ENCODE measurements at regions not wholly inside any gene's neighbourhood (a gene's known extent, or its start where the extent isn't known, plus 50 kb on each side); places are given as distances from the start of the nearest gene placed in this dataset.

GRCh38 chr2:173614265-173614930 is 259.7 kb downstream of the CDCA7 start:
- no peak overlapping the region for H3K27ac ChIP-seq (ENCODE audit: low read depth, low read length)
- Mint-ChIP-seq H3K4me3 (no peak overlapping the region), H3K27me3 (ENCODE audit: insufficient read depth) (no peaks in the 10 kb centered on the region), H3K9me3 (no peaks in the 10 kb centered on the region), H3K36me3 (ENCODE audit: low read depth) (no peaks in the 10 kb centered on the region), H3K27ac (no peak overlapping the region), H3K4me1 (no peaks in the 10 kb centered on the region)
- DNase-seq, result no peak
- H3K4me3 ChIP-seq (ENCODE audit: low read length), result no peak overlapping the region
- 90 to 93% methylated on average over 4 to 5 of the region's 5 CpGs for WGBS, 2 experiments (ENCODE audit: insufficient coverage in 1 of 2, insufficient read length in 1 of 2)
- H3K4me1 ChIP-seq (ENCODE audit: control insufficient read depth, insufficient read depth, low read length), result no peaks in the 10 kb centered on the region
- TF ChIP-seq, protein P1, sequence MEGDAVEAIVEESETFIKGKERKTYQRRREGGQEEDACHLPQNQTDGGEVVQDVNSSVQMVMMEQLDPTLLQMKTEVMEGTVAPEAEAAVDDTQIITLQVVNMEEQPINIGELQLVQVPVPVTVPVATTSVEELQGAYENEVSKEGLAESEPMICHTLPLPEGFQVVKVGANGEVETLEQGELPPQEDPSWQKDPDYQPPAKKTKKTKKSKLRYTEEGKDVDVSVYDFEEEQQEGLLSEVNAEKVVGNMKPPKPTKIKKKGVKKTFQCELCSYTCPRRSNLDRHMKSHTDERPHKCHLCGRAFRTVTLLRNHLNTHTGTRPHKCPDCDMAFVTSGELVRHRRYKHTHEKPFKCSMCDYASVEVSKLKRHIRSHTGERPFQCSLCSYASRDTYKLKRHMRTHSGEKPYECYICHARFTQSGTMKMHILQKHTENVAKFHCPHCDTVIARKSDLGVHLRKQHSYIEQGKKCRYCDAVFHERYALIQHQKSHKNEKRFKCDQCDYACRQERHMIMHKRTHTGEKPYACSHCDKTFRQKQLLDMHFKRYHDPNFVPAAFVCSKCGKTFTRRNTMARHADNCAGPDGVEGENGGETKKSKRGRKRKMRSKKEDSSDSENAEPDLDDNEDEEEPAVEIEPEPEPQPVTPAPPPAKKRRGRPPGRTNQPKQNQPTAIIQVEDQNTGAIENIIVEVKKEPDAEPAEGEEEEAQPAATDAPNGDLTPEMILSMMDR (conservative IDR thresholded peaks at IDR 0.05), result no peak
- H3K27me3 ChIP-seq (ENCODE audit: control insufficient read depth, insufficient read depth, low read length, poor library complexity, severe bottlenecking), result no peaks in the 10 kb centered on the region
- H3K36me3 ChIP-seq (ENCODE audit: control insufficient read depth, insufficient read depth, low read length), result no peaks in the 10 kb centered on the region
- no peaks in the 10 kb centered on the region for H3K9me3 ChIP-seq (ENCODE audit: control insufficient read depth, low read length)
- no peak overlapping the region for H3K9ac ChIP-seq (ENCODE audit: extremely low read depth, low read length, poor library complexity, severe bottlenecking)

DNA sequence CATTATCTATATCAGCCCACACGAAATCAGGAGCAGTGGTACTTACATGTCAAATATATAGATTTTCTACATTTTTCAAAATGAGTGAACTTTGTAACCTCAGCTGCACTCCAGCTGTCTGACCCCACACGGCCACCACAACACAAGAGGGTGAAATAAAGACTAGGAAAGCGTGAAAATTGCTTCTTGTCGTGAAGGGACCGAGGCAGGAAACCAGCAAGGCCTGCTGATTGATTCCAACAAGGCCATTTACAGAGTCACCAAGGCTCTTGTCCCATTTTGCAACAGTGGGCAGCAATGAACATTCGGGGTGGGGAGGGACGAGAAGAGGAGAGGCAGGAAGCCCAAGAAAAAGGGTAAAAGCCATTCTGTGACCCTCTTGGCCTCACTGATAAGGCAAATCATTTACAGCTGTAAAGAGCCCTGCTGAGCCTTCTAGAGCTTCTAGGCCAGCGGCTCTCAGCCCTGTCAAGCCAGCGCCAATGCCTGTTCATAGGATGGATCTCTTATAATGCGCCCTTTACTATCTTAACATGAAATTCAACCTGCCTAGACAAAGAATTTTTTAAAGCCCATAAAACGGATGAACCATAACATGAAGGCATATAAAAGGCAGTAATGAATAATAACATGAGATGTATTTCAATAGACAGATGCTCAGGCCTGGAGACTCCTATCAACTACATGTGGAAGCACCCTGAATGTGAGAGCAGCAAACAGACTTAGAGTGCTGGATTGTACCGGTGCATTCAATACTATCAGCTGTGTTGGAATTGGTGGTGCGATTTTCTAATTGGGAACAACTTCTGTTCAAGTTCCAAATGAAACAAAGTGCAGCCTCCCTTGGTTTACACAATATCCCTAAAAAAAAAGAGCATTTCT is 269.0 kb downstream of the CDCA7 start:
- Mint-ChIP-seq H3K27me3 (ENCODE audit: insufficient read depth) (no peaks in the 10 kb centered on the region), H3K27ac (no peak overlapping the region), H3K4me1 (peaks cover 10% of the 10 kb centered on the region), H3K36me3 (ENCODE audit: low read depth) (no peaks in the 10 kb centered on the region), H3K9me3 (no peaks in the 10 kb centered on the region), H3K4me3 (no peak overlapping the region)
- Histone ChIP-seq H3K27me3 (ENCODE audit: control insufficient read depth, insufficient read depth, low read length, poor library complexity, severe bottlenecking) (no peaks in the 10 kb centered on the region), H3K9me3 (ENCODE audit: control insufficient read depth, low read length) (no peaks in the 10 kb centered on the region), H3K9ac (ENCODE audit: extremely low read depth, low read length, poor library complexity, severe bottlenecking) (no peak overlapping the region), H3K4me1 (ENCODE audit: control insufficient read depth, insufficient read depth, low read length) (no peaks in the 10 kb centered on the region), H3K36me3 (ENCODE audit: control insufficient read depth, insufficient read depth, low read length) (no peaks in the 10 kb centered on the region), H3K27ac (ENCODE audit: low read depth, low read length) (peak overlapping the region; percentile 13), H3K4me3 (ENCODE audit: low read length) (no peak overlapping the region)
- TF ChIP-seq, protein P1 (conservative IDR thresholded peaks at IDR 0.05), result no peak
- WGBS, 2 experiments (ENCODE audit: insufficient coverage in 1 of 2, insufficient read length in 1 of 2), result 61 to 69% methylated on average over 5 to 13 of the region's 13 CpGs
- DNase-seq, result peak; percentile 44

- Mint-ChIP-seq H3K4me3 (no peak overlapping the region), H3K27me3 (ENCODE audit: insufficient read depth) (no peaks in the 10 kb centered on the region), H3K9me3 (no peaks in the 10 kb centered on the region), H3K27ac (no peak overlapping the region), H3K4me1 (peaks cover 10% of the 10 kb centered on the region), H3K36me3 (ENCODE audit: low read depth) (no peaks in the 10 kb centered on the region)
- Histone ChIP-seq H3K27me3 (ENCODE audit: control insufficient read depth, insufficient read depth, low read length, poor library complexity, severe bottlenecking) (no peaks in the 10 kb centered on the region), H3K9me3 (ENCODE audit: control insufficient read depth, low read length) (no peaks in the 10 kb centered on the region), H3K4me1 (ENCODE audit: control insufficient read depth, insufficient read depth, low read length) (no peaks in the 10 kb centered on the region), H3K4me3 (ENCODE audit: low read length) (no peak overlapping the region), H3K9ac (ENCODE audit: extremely low read depth, low read length, poor library complexity, severe bottlenecking) (no peak overlapping the region), H3K36me3 (ENCODE audit: control insufficient read depth, insufficient read depth, low read length) (no peaks in the 10 kb centered on the region), H3K27ac (ENCODE audit: low read depth, low read length) (no peak overlapping the region)
- no peak for DNase-seq
- TF ChIP-seq, protein P1 (conservative IDR thresholded peaks at IDR 0.05), result no peak
- WGBS, 2 experiments (ENCODE audit: insufficient coverage in 1 of 2, insufficient read length in 1 of 2), result 92 to 94% methylated on average over 7 to 11 of the region's 11 CpGs
Measured at GRCh38 chr2:173625315-173625714, 270.6 kb downstream of the CDCA7 start.
